GM19463 (cell line): ENCODE measurements at regions not wholly inside any gene's neighbourhood (a gene's known extent, or its start where the extent isn't known, plus 50 kb on each side); places are given as distances from the start of the nearest gene placed in this dataset.

Experiments
- ATAC-seq: cut with Tn5 transposase; IDR thresholded peaks from one replicate; pipeline ENCODE4 v1.9.1; 2021; ENCODE audit warnings: mild to moderate bottlenecking, moderate library complexity; ENCODE audit not compliant: unreplicated experiment

- no peak for ATAC-seq
Observed at GRCh38 chr6:43985329-43985728, 141.9 kb downstream of the MRPL14 start.

DNA sequence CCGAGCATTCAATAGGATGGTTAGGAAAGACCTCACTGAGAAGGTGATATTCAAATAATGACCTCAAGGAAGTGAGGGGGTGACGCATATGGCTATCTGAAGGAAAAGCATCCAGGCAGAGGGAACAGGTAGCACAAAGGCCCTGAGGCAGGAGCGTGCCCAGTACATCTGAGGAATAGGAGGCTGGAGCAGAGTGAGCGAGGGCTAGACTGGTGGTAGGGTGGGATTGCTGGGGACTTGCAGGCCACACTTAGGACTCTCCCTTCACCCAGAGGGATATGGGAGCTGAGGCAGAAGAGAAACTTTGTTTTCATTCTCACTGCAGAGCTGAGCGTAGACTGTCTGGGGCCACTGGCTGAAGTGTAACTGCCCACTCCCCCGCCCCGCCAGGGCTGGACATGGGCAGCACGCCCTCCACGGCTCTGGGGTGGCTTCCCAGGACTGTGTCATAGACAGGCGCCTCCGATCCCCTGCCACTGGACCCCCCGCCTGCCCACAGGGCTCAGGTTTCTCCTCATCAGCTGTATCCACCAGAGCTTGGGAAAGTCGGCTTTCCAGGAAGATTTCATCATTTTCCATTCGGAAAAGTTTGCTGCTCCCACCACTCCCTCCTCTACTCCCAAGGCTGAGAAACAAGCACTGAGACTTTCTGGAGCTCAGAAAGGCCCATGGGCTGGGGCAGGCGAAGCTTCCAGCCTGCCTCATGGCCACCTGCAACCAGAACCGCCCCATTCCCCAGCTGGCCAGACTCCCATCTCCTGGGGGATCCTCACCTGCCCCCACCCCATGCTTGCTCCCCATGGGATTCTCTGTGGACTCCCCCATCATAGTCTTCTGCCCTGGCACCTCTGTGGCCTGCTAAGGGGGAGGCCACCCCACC lies 142.6 kb downstream of the MRPL14 start:
- ATAC-seq = no peak

- no peak for ATAC-seq
Observed at GRCh38 chr6:43983632-43984031, 143.6 kb downstream of the MRPL14 start.

DNA sequence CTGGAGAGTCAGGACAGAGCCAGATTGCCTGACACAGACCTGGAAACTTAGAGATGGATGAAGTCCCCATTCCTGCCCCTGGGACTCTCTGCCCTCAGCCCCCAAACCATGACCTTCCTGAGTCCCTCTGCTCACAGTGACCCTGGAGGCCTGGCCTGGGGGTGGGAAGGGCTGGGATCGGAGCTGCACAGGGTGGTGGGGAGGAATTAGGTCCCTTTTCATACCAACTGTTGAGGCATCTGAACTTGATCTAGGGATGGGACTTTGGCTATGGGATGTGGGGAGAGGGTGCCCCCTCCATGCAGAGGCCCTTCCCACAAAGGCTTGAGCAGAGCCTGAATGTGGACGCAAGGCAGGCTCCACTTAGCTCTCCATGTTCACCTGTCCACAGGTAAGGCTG lies 144.1 kb downstream of the MRPL14 start:
- no peak for ATAC-seq

- ATAC-seq = no peak
Observed at GRCh38 chr6:43982084-43982625, 145.1 kb downstream of the MRPL14 start.

- ATAC-seq = no peak
Observed at GRCh38 chr6:43981363-43981990, 145.8 kb downstream of the MRPL14 start.

DNA sequence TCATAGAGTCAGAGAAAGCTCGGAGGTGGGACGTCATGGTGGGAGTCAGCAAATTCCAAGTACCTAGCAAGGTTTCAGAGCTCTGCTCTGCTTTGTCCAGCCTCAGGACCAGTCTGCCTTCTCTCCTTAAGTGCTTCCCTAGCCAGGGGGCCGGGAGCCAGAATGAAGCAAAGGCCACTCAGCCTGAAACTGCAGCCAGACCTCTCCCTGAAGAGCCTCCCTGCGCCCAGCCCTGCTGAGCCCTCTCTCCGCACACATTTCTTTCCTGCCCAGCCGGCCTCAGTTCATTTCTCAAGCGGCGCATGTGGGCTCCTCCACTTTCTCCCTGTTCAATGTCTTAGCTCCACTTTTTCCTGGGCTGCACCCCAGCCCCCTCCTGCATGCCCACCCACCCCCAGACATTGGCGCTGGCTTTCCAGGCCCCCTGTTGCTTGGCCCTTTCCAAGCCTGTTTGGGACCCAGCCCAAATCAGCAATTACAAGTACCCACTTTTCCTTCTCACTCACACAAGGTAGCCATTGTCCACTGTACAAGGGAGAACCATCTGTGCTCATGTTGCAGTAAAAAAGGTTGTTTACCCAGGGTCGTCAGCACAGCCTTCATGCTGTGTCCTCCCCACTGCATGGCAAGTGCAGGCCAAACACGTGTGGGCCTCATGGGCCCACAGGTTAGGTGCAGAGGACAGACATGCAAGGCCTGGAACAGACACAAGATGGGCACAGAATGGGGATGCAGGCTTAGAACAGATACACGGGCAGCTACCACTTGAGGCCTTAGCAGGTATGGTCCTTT lies 147.1 kb downstream of the MRPL14 start:
- ATAC-seq = no peak

GRCh38 chr6:43979525-43979924 lies 147.7 kb downstream of the MRPL14 start:
- no peak for ATAC-seq

GRCh38 chr6:43978473-43979346 lies 148.5 kb downstream of the MRPL14 start:
- ATAC-seq = no peak

DNA sequence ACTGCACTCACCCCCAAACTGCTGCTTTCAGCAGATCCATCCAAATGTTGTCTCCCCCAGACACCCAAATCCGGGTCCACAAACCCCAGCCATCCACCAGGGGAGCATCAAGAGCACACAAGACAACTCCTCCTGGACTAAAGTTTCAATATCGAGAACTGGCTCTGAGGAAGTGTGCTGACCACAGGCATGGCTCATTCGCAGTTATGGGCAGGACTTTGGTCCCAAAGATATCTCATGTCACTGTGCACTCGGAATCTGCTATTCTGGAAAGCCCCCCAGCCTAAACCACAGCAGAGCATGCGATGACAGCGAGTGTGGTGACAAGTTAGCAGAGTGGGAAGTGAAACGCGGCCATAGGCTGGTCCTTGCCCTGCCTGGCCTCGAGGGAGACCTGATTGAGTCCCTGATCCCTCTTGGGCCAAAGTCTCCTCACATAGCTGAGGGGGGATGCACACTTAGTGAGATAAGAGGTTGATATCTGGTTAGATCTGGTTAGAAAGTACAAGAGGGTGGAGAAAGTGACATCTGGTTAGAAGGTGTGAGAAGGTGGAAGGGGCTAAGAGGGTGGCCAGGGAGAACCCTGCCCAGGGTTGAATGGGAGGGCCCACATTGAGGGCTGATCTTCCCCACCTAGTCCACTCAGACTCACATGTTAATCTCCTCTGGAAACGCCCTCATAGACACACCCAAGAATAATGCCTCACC lies 149.7 kb downstream of the MRPL14 start:
- ATAC-seq = peak; percentile 87

DNA sequence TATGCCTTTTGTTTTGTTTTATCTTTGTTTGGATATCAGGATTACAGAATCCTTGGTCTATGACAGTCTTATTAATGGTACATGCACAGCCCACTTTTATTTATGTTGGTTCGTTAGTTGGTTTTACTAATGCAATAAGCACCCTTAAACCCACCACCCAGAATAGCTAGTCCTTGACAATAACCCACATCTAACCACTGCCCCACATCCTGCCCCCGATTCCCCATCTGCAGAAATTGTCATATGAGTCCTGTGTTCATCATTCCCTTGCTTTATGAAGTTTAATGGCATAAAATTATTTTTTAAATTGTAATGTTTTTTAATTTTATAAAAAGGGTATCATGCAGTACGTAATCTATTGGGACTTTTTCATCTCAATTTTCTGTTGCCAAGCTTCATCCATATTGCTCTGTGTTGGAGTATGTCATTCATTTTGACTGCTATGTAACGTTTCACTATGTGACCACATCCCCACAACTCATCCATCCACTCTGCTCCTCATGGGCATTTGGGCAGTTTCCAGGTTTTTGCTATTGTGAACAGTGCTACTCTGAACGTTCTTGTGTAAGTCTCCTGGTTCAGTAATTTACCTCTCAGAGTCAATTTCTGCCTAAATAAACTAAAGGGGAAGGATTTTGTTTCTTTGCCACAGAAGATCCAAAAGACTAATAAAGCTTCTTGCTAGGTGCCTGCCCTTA lies 150.4 kb downstream of the MRPL14 start:
- no peak for ATAC-seq

GRCh38 chr6:43974643-43975230 lies 152.5 kb downstream of the MRPL14 start:
- ATAC-seq = no peak

DNA sequence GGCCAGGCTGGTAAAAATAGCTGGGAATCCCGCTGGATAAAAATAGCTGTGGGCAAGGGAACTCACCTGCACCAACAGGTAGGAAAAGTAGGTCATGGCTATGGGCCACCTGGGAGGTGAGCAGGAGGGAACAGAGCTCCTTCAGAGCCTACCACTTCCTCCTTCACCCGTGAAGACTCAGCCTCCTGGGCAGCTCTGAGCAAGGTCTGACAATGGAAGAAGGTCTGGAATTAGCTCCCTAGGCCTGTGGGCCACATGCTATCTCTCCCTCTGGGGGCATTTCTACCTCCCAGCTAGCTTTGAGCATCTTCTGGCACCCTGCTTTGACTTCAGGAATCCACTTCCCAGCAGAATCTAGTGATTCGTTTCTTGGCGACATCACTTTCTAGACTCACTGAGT lies 153.9 kb downstream of the MRPL14 start:
- no peak for ATAC-seq

DNA sequence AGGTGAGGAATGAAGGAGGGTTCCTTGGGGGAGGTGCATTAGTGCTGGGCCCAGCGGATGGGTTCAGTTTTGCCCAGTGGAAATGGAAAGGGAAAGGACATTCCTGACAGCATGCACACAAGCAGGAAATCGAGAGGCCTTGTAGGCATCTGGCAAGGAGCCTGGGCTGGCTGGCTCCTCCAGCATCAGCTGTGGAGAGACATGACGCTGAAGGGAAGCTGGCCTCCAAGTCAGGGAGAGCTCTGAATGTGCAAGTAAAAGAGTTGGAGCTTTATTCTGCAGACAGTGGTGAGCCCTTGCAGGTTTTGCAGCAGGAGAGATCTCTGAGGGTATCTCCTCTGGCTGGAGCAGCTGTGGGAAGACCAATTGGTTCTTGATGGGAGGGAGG lies 154.3 kb downstream of the MRPL14 start:
- ATAC-seq = no peak

DNA sequence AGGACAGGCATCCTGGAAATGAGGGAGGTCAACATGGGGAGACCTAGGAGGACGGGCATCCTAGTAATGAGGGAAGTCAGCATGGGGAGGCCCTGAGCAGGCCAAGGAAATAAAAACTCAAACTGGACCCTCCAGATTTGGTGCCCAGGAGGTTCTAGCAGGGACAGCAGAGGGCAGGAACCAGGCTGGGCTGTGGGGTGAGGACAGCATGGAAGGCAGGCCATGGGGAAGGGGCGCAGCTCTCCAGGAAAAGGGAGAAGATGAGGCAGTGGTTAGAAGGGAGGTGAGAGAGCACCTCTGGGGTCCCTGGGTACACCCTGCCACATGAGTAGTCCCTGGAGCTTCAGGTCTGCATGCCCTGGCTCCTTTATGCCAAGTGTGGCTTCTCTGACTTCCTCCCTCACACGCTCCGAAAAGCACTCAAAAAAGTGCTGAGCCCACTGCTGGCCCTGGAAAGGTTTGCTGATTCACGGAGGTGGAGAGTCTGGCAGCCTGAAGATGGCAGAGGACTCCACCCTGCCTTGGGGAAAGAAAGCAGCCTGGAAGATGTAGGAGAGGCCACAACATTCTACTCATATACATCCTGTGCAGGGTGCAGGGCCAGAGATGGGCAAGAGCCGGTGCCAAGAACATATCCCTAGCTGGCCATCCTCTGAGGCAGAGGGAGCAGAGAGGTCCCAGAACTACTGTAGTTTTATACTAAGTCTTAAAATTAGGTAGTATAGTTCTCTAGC lies 154.9 kb downstream of the MRPL14 start:
- ATAC-seq = no peak

DNA sequence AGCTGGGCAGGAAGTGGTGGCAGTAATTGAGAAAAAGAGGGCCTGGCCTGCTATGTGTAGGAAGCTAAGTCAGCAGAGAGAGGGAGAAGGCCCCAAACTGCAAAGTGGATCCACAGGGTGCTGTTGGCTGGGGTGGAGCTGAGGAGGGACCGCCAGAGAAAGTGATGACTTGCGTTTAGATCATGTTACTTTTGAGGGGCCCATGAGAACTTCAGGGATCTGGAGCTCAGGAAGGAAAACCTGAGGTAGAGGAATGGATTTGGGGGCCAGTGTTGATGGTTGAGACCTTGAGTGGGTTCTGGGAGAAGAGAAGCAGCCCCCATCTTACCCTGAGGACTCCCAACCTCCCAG lies 155.5 kb downstream of the MRPL14 start:
- no peak for ATAC-seq

GRCh38 chr6:43970913-43971775 lies 156.1 kb downstream of the MRPL14 start:
- ATAC-seq = no peak
